MCF 10A (cell line): ENCODE measurements at regions not wholly inside any gene's neighbourhood (a gene's known extent, or its start where the extent isn't known, plus 50 kb on each side); places are given as distances from the start of the nearest gene placed in this dataset.

ENCODE experiments used
- BruUV-seq: library from RNA; stranded (reverse); fragments of 400-500 nt; replicated peaks from 2 replicates; lab custom pipeline; 2021; lab: Mats Ljungman, UMichigan
- CTCF ChIA-PET: fragments of 300-600 bp; sonication (Branson Sonifier 250); formaldehyde crosslinking; extraction: SDS; loops from one replicate; lab custom pipeline; 2021; ENCODE audit warnings: antibody characterized with exemption, inconsistent platforms; lab: Yijun Ruan, JAX
- POLR2A ChIA-PET: fragments of 300-600, 350-650 bp; sonication (Branson Sonifier 250); formaldehyde crosslinking; extraction: SDS; loops from one replicate; lab custom pipeline; 2020; ENCODE audit warnings: antibody characterized with exemption, inconsistent platforms; lab: Yijun Ruan, JAX
- DNase-seq: peaks from one replicate; pipeline ENCODE4 v3.0.0-alpha.2; 2018; ENCODE audit not compliant: unreplicated experiment
- H3K27ac Mint-ChIP-seq: one replicate; pipeline ENCODE4 v1.8.0; 2022; ENCODE audit warnings: mild to moderate bottlenecking, low read depth, mixed read lengths; ENCODE audit not compliant: unreplicated experiment
- H3K27me3 Mint-ChIP-seq: one replicate; pipeline ENCODE4 v1.8.0; 2022; ENCODE audit warnings: mixed read lengths; ENCODE audit not compliant: insufficient read depth, unreplicated experiment
- H3K36me3 Mint-ChIP-seq: one replicate; pipeline ENCODE4 v1.8.0; 2022; ENCODE audit warnings: mild to moderate bottlenecking, moderate library complexity, mixed read lengths; ENCODE audit not compliant: insufficient read depth, unreplicated experiment
- H3K4me1 Mint-ChIP-seq: one replicate; pipeline ENCODE4 v1.8.0; 2022; ENCODE audit warnings: mixed read lengths; ENCODE audit not compliant: insufficient read depth, unreplicated experiment
- H3K4me3 Mint-ChIP-seq: one replicate; pipeline ENCODE4 v1.8.0; 2022; ENCODE audit warnings: mild to moderate bottlenecking, moderate library complexity, mixed read lengths; ENCODE audit not compliant: unreplicated experiment
- H3K9me3 Mint-ChIP-seq: one replicate; pipeline ENCODE4 v1.8.0; 2022; ENCODE audit warnings: mixed read lengths; ENCODE audit not compliant: unreplicated experiment
- intact Hi-C: fragments of 100-400 bp; cut with micrococcal nuclease; formaldehyde crosslinking; loops from 2 replicates; pipeline ENCODE4 v1.14.1; 2022
- TF ChIP-seq, protein P1 (sequence below): fragments of 200-600 bp; IDR thresholded peaks from one replicate; pipeline ENCODE4 v1.8.0; 2022; ENCODE audit warnings: antibody characterized with exemption, mild to moderate bottlenecking; ENCODE audit not compliant: unreplicated experiment

DNA sequence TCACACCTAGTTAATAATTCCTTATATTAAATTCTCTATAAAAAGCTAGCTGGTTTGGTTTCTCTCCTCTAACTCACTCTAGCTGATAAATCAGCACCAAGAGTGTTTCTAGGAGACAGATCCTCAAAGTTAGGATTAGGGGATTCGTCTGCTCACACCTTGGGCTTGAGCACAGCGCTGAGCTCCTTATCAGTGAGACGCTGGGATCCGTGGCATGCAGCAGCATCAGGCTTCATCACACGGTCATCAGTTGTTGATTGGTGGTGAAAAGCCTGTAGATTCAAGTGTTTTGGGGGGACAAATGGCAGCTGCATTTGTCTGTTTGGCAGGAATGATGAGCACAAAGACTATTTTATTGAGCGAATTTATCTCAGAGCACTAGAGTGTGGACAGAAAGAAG is 72.6 kb upstream of the MC2R start:
- CTCF ChIA-PET: interaction anchor here (1.3 to 1.4 kb wide), 2 partner anchors 15 to 99 kb away, joined by 4 to 5 read pairs; no protein-coding TSS in a partner anchor
- no peak for DNase-seq
- no TSS peak for BruUV-seq
- no peaks in the 10 kb centered on the region for H3K27me3 Mint-ChIP-seq
- H3K4me1 Mint-ChIP-seq: no peaks in the 10 kb centered on the region
- POLR2A ChIA-PET: no interaction called here
- H3K4me3 Mint-ChIP-seq: no peak overlapping the region
- TF ChIP-seq, protein P1, sequence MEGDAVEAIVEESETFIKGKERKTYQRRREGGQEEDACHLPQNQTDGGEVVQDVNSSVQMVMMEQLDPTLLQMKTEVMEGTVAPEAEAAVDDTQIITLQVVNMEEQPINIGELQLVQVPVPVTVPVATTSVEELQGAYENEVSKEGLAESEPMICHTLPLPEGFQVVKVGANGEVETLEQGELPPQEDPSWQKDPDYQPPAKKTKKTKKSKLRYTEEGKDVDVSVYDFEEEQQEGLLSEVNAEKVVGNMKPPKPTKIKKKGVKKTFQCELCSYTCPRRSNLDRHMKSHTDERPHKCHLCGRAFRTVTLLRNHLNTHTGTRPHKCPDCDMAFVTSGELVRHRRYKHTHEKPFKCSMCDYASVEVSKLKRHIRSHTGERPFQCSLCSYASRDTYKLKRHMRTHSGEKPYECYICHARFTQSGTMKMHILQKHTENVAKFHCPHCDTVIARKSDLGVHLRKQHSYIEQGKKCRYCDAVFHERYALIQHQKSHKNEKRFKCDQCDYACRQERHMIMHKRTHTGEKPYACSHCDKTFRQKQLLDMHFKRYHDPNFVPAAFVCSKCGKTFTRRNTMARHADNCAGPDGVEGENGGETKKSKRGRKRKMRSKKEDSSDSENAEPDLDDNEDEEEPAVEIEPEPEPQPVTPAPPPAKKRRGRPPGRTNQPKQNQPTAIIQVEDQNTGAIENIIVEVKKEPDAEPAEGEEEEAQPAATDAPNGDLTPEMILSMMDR: no peak
- no peak overlapping the region for H3K27ac Mint-ChIP-seq
- intact Hi-C loops: no loop called here
- peaks cover 45% of the 10 kb centered on the region for H3K9me3 Mint-ChIP-seq
- peaks cover 6% of the 10 kb centered on the region for H3K36me3 Mint-ChIP-seq

DNA sequence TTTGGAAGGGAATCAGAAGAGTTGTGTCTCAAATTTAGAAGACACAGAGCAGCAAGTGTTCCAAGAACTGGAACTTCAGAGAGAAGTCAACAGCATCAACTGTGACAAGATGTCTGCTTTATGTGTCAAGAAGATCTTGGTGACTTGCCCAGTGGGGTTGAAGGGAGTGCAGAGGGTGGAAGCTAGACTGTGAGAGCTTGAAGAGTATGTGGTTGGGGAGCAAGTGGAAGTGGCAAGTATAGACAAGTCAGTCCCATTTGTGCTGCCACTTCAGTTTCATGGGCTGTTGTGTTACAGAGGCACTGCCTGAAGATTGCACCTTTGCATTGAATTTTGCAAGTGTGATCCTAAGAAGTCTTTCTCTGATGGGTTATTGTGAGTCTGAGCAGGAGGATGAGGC is 68.7 kb upstream of the MC2R start:
- Mint-ChIP-seq H3K9me3 (peaks cover 30% of the 10 kb centered on the region), H3K4me3 (no peak overlapping the region), H3K36me3 (no peaks in the 10 kb centered on the region), H3K4me1 (no peaks in the 10 kb centered on the region), H3K27ac (no peak overlapping the region), H3K27me3 (no peaks in the 10 kb centered on the region)
- ChIA-PET POLR2A (no interaction called here), CTCF (no interaction called here)
- TF ChIP-seq, protein P1: no peak
- intact Hi-C loops: no loop called here
- no peak for DNase-seq
- no TSS peak for BruUV-seq

DNA sequence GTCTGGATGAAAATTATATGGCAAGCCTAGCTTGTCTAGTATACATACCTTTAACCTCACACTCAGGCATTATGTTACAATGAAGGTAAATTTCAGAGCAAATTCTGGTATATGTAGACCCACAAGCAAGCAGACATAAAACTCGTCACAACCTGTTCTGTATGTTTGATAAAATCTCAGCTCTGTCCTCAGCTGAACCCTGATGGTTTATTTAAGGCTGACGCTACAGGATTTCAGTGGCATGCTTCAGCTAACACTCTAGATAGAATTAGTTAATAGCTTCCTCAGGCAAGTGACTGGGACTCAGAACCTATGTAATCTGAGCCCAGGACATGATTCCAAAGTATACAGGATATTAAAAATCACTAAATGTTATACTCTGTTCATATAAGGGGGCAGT is 68.2 kb upstream of the MC2R start:
- TF ChIP-seq, protein P1: no peak
- CTCF ChIA-PET: interaction anchor here (0.5 kb wide), 1 partner anchor 74 kb away, joined by 3 read pairs; no protein-coding TSS in a partner anchor
- no peaks in the 10 kb centered on the region for H3K36me3 Mint-ChIP-seq
- no peaks in the 10 kb centered on the region for H3K4me1 Mint-ChIP-seq
- POLR2A ChIA-PET: no interaction called here
- intact Hi-C loops: no loop called here
- H3K27me3 Mint-ChIP-seq: no peaks in the 10 kb centered on the region
- no peak for DNase-seq
- peaks cover 30% of the 10 kb centered on the region for H3K9me3 Mint-ChIP-seq
- no peak overlapping the region for H3K27ac Mint-ChIP-seq
- no peak overlapping the region for H3K4me3 Mint-ChIP-seq
- BruUV-seq: no TSS peak

DNA sequence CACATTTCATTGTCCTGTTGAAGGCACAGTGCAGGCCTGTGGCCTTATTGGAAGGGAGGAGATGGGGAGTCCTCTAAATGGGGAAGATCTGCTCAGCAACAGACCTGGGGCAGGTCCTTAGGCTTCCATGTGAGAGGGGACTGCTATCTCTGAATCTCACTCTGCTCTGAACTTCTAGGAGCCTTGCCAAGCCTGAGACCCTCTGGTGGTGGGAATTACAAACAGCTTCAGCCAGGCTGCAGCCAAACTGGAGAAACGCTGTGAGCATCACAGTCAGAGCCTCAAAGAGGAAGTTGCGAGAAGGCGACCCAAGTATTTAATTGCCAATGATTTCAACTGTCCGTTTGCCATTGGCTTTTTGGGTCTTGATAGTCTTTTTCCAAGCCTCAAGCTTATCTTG is 66.8 kb upstream of the MC2R start:
- H3K4me3 Mint-ChIP-seq: no peak overlapping the region
- intact Hi-C loops: no loop called here
- no peak overlapping the region for H3K27ac Mint-ChIP-seq
- H3K9me3 Mint-ChIP-seq: peaks cover 26% of the 10 kb centered on the region
- POLR2A ChIA-PET: no interaction called here
- DNase-seq: no peak
- no peaks in the 10 kb centered on the region for H3K27me3 Mint-ChIP-seq
- TF ChIP-seq, protein P1: no peak
- H3K36me3 Mint-ChIP-seq: no peaks in the 10 kb centered on the region
- BruUV-seq: no TSS peak
- H3K4me1 Mint-ChIP-seq: no peaks in the 10 kb centered on the region
- CTCF ChIA-PET: no interaction called here
